Breast epithelium (tissue), 4 donors: ENCODE measurements at regions not wholly inside any gene's neighbourhood (a gene's known extent, or its start where the extent isn't known, plus 50 kb on each side); places are given as distances from the start of the nearest gene placed in this dataset.
"Not testable (repeated sequence)": the region's sequence is repeated elsewhere in the genome, so short reads cannot be mapped to it uniquely, and the experiment has no call there.

Source experiments
- DNase-seq, 2 donors: peaks; one replicate each; pipeline ENCODE4 v3.0.0-alpha.2; 2019; ENCODE audit warnings: low spot score in 2 of 2
- H3K27ac ChIP-seq, 2 donors: fragments of 200-600 bp; sonication (generic) in 1 of 2; one replicate each; pipeline ENCODE4 v1.5.1; 2016 to 2019; ENCODE audit warnings: mild to moderate bottlenecking in 1 of 2
- H3K27me3 ChIP-seq, 2 donors: fragments of 200-600 bp; sonication (generic) in 1 of 2; one replicate each; pipeline versions ENCODE4 v1.5.1 to v1.6.0; 2017 to 2019; ENCODE audit warnings: control low read depth in 1 of 2, mild to moderate bottlenecking in 1 of 2
- H3K36me3 ChIP-seq: fragments of 200-600 bp; one replicate; pipeline ENCODE4 v1.5.1; 2019
- H3K4me1 ChIP-seq, 2 donors: fragments of 200-600 bp; sonication (generic); one replicate each; pipeline ENCODE4 v1.5.1; 2016 to 2019; ENCODE audit warnings: control low read depth in 1 of 2
- H3K4me3 ChIP-seq, 3 donors: fragments of 200-600 bp; sonication (generic); 1 replicate in 2 of 3; 2 replicates in 1 of 3; pipeline ENCODE4 v1.5.1; 2016 to 2019; ENCODE audit warnings: mild to moderate bottlenecking in 3 of 3, moderate library complexity in 2 of 3
- H3K9me3 ChIP-seq, 2 donors: fragments of 200-600 bp; sonication (generic) in 1 of 2; one replicate each; pipeline ENCODE4 v1.5.1; 2016 to 2019; ENCODE audit warnings: control low read depth in 1 of 2
- POLR2A ChIP-seq: fragments of 450-650 bp; IDR thresholded peaks from one replicate; pipeline ENCODE4 v1.6.1; 2016; ENCODE audit warnings: antibody characterized with exemption, mild to moderate bottlenecking, moderate library complexity
- POLR2AphosphoS5 ChIP-seq, 3 donors: sonication (generic); formaldehyde crosslinking; IDR thresholded peaks; one replicate each; pipeline ENCODE4 v1.6.1; 2017; ENCODE audit warnings: antibody characterized with exemption in 3 of 3
- intact Hi-C: fragments of 100-400 bp; cut with DNase I; formaldehyde crosslinking; loops from one replicate; pipeline ENCODE4 v1.15.1; 2023; ENCODE audit warnings: low total_unique reads
- TF ChIP-seq, protein P1 (sequence below), 3 donors: fragments of 450-650 bp; IDR thresholded peaks; one replicate each; pipeline ENCODE4 v1.5.1; 2016 to 2017; ENCODE audit warnings: antibody characterized with exemption in 3 of 3, mild to moderate bottlenecking in 3 of 3, moderate library complexity in 3 of 3

DNA sequence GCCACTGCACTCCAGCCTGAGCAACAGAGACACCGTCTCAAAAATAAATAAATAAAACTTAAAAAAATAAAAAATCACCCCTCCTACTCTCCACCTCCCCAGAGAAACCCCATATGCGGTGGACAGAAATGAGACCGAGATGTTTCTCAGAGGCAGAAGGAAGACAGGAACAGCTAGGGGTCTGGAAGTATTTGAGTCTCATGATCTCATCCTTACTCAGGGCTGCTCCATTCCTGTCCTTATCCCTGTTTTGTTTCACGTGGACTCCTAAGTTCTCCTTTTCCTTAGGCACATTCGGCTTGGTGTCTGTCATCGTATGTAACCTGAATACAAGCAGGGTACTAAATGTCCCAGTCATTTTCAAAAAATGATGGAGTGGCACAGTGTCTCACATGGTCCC is 76.1 kb downstream of the C9orf50 start:
- TF ChIP-seq POLR2A (no peak), POLR2AphosphoS5 (IDR thresholded peaks at IDR 0.05) (no peak)
- TF ChIP-seq, protein P1, sequence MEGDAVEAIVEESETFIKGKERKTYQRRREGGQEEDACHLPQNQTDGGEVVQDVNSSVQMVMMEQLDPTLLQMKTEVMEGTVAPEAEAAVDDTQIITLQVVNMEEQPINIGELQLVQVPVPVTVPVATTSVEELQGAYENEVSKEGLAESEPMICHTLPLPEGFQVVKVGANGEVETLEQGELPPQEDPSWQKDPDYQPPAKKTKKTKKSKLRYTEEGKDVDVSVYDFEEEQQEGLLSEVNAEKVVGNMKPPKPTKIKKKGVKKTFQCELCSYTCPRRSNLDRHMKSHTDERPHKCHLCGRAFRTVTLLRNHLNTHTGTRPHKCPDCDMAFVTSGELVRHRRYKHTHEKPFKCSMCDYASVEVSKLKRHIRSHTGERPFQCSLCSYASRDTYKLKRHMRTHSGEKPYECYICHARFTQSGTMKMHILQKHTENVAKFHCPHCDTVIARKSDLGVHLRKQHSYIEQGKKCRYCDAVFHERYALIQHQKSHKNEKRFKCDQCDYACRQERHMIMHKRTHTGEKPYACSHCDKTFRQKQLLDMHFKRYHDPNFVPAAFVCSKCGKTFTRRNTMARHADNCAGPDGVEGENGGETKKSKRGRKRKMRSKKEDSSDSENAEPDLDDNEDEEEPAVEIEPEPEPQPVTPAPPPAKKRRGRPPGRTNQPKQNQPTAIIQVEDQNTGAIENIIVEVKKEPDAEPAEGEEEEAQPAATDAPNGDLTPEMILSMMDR (IDR thresholded peaks at IDR 0.05): no peak
- DNase-seq: no peak
- Histone ChIP-seq H3K36me3 (no peaks in the 10 kb centered on the region), H3K27ac (peak overlapping the region in 1 of 2 donors; percentile 19), H3K27me3 (no peaks in the 10 kb centered on the region), H3K4me1 (no peaks in the 10 kb centered on the region), H3K4me3 (no peak overlapping the region), H3K9me3 (no peaks in the 10 kb centered on the region)
- intact Hi-C loops: no loop called here

DNA sequence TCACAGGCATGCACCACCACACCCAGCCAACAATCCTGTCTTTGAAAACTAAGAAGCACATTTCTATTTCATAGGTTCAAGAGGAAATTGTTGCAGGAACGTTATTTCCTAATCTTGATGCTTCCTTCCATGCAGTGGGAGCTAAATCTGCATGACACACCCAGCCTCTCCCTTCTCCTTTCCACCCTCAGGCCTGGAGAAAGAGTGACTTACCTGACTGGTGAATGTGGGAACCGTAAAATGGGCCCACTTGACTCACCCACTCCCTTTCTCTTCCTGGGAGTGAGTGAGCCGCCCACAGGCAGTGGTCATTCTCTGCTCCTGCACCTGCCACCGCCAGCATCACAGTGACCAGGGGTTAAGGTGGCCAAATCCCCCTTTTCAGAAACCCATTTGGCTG is 78.2 kb downstream of the C9orf50 start:
- Histone ChIP-seq H3K27me3 (no peaks in the 10 kb centered on the region), H3K9me3 (no peaks in the 10 kb centered on the region), H3K4me1 (no peaks in the 10 kb centered on the region), H3K4me3 (no peak overlapping the region), H3K27ac (no peak overlapping the region), H3K36me3 (no peaks in the 10 kb centered on the region)
- TF ChIP-seq POLR2A: no peak
- TF ChIP-seq POLR2AphosphoS5 (IDR thresholded peaks at IDR 0.05): no peak
- TF ChIP-seq, protein P1 (IDR thresholded peaks at IDR 0.05): no peak
- no peak for DNase-seq
- intact Hi-C loops: no loop called here

DNA sequence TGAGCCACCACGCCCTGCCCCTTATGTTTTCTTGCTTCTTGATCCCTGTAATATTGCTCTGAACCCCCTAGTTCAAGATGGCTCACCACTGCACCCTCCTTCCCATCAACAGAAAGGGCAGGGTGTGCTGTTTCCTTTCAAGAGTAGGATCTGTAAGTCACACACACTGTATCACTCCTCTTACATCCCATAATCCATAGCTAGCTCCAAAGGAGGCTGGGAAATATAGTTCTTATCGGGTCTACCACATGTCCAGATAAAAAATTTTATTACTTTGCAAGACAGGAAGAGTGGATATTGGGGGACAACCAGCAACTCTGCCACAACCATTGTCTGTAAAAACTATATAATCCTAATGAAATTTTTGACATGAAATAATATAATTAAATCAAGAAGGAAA is 79.6 kb downstream of the C9orf50 start:
- H3K4me3 ChIP-seq: no peak overlapping the region
- DNase-seq: no peak
- H3K9me3 ChIP-seq: no peaks in the 10 kb centered on the region
- H3K27me3 ChIP-seq: no peaks in the 10 kb centered on the region
- no peak overlapping the region for H3K27ac ChIP-seq
- H3K36me3 ChIP-seq: no peaks in the 10 kb centered on the region
- H3K4me1 ChIP-seq: no peaks in the 10 kb centered on the region
- intact Hi-C loops: no loop called here
- TF ChIP-seq POLR2AphosphoS5 (IDR thresholded peaks at IDR 0.05) (no peak), POLR2A (no peak)
- TF ChIP-seq, protein P1 (IDR thresholded peaks at IDR 0.05): no peak

GRCh38 chr9:129539446-129539845 is 81.5 kb downstream of the C9orf50 start:
- H3K9me3 ChIP-seq: no peaks in the 10 kb centered on the region
- H3K27ac ChIP-seq: no peak overlapping the region
- intact Hi-C loops: no loop called here
- no peaks in the 10 kb centered on the region for H3K27me3 ChIP-seq
- no peak overlapping the region for H3K4me3 ChIP-seq
- no peaks in the 10 kb centered on the region for H3K4me1 ChIP-seq
- TF ChIP-seq POLR2AphosphoS5 (IDR thresholded peaks at IDR 0.05): no peak
- no peak for TF ChIP-seq POLR2A
- TF ChIP-seq, protein P1 (IDR thresholded peaks at IDR 0.05): no peak
- H3K36me3 ChIP-seq: no peaks in the 10 kb centered on the region
- DNase-seq: no peak

DNA sequence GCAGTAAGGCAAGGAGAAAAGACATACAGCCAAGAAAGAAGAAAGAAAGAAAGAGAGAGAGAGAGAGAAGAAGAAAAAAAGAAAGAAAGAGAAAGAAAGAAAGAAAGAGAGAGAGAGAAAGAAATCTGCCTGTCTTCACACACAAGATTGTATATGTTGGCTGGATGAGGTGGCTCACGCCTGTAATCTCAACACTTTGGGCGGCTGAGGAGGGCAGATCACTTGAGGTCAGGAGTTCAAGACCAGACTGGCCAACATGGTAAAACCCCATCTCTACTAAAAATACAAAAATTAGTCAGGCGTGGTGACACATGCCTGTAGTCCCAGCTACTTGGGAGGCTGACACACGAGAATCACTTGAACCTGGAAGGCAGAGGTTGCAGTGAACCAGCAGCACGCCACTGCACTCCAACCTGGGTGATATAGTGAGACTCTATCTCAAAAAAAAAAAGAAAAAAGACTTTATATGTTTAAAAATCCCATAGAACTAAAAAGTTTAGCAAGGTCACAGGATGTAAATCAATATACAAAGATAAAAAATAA is 89.0 kb downstream of the C9orf50 start:
- DNase-seq, H3K27ac ChIP-seq, intact Hi-C loops, H3K27me3 ChIP-seq, H3K9me3 ChIP-seq, H3K4me1 ChIP-seq, H3K36me3 ChIP-seq, H3K4me3 ChIP-seq: not testable (repeated sequence)

GRCh38 chr9:129527955-129528354 is 92.9 kb downstream of the C9orf50 start:
- H3K27me3 ChIP-seq, DNase-seq, H3K27ac ChIP-seq, intact Hi-C loops, H3K36me3 ChIP-seq, H3K4me1 ChIP-seq, H3K4me3 ChIP-seq, H3K9me3 ChIP-seq: not testable (repeated sequence)
